ENCODE measurements at regions not wholly inside any gene's neighbourhood (a gene's known extent, or its start where the extent isn't known, plus 50 kb on each side); places are given as distances from the start of the nearest gene placed in this dataset.
"Not testable (repeated sequence)": the region's sequence is repeated elsewhere in the genome, so short reads cannot be mapped to it uniquely, and the experiment has no call there.

DNA sequence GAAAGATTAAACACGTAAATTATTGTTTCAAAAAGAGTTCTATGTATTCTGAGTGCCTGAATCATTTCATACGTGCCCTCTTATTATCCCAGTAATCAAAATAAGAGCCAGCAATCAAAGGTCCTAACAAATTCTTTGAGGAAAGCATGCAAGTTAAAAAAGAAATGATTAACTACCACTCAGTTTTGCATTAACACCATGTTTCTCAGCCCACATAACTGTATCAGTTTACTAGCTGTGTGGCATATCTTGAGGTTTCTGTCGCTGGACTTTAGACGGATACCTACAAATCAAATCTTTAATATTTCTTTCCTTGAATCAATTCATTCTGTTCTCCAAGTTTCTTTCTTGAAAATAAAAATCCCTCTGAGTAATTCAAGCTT, 668.9 kb upstream of the CHAC2 start:
- DNase-seq: no peak

DNA sequence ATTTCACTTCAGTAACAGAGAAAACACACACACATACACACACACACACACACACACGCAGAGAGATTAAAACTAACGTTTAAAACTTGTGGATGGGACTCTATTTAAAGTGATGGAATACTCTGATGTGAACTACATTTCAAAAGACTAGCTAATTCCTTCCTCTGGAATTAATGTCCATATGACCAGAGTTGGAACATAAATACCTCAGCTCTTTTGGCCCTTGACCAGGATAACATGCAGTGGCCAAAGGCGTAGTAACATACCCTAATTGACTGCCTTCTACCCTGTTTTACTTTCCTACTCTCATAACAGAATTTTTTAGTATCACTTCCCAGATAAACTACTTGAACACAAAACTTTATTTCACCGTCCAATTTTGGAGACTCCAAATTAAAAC, 671.3 kb upstream of the CHAC2 start:
- no peak for DNase-seq

DNA sequence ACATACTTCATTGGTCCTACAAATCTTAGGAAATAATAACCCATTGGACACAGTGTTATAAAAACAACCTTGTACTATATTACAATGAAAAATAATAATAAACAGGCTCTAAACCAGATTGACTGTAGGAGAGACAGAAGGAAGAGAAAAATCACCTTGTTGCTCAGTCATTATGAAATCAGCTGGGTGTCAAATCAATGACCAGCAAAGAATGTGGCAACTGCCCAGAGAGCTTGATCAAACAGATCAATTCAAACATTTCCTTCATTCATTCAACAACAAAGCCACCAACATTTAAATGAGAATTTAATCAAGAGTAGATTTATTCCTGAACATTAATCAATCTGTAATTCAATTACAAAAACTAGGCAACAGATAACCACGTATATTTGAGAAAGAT, 671.9 kb upstream of the CHAC2 start:
- no peak for DNase-seq

DNA sequence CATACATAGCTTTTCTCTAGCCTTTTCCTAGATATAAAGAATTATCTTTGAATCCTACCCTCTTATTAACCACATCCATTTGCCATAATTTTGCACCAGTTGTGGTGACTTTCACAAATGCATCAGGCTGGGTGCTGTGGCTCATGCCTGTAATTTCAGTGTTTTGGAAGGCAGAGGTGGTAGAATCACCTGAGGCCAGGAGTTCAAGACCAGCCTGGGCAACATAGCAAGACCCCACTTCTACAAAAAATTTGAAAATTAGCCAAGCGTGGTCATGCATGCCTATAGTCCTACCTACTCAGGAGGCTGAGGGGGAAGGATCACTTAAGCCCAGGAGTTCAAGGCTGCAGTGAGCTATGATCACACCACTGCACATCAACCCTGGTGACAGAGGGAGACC, 672.4 kb upstream of the CHAC2 start:
- DNase-seq: no peak

DNA sequence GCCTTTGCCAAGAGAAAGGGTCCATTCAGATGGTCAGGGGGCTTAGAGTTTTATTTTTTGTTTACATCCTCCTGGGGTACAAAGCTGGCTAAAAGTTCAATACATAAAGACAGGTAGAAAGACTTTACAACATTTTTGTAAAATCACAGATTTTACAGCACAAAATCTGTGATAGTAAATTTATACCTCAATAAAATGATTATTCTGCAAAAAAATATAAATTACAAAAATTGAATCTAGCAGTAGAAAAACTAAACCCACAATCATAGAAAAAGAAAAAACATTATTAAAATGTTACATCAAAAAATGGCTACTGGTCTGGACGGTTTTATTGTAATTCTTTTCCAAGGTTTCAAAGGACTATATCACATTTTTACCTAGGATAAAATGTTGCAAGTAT, 674.2 kb upstream of the CHAC2 start:
- DNase-seq: no peak

- peak; percentile 39 for DNase-seq
Observed at GRCh38 chr2:53091183-53091582, 676.4 kb upstream of the CHAC2 start.

- DNase-seq: no peak
Observed at GRCh38 chr2:53087874-53088461, 679.6 kb upstream of the CHAC2 start.

- no peak for DNase-seq
Observed at GRCh38 chr2:53087262-53087873, 680.2 kb upstream of the CHAC2 start.

DNA sequence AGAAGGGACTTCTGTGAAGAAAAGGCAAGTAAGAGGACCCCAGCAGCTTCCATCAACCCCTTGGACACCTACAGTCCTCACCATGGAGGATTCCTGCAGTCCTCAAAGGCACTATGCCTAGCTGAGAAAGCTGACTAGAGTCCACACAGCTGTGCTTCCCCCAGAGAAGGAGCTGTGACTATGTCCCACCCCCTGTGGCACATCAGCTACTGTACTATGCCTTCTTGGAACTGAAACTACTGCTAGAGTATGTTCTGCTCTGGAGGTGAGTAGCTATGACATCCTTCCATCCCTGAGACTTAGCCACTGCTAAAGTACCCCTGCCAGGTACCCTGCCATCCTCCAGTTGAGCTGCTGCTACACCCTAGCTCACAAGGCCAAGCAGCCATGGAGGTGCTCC, 690.2 kb upstream of the CHAC2 start:
- no peak for DNase-seq

- DNase-seq: no peak
Observed at GRCh38 chr2:53075760-53076159, 691.8 kb upstream of the CHAC2 start.

DNA sequence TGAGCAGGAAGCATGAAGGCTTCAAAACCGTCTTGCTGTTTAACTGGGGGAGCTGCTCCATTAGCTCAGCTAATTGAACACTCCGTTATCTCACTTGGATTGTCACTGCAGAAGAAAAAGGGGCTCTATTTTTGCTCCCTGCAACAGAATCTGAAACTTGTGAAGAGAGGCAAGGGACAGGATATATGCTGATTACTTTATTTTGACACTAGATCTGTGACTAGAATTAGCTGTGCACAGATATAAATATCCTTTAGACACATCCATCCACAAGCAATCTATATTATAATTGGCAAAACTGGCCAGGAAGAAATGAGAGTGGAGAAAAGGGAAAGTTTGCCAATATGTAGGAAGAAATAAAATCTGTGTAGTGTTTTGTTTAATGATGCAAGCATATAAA, 700.1 kb upstream of the CHAC2 start:
- DNase-seq: no peak

DNA sequence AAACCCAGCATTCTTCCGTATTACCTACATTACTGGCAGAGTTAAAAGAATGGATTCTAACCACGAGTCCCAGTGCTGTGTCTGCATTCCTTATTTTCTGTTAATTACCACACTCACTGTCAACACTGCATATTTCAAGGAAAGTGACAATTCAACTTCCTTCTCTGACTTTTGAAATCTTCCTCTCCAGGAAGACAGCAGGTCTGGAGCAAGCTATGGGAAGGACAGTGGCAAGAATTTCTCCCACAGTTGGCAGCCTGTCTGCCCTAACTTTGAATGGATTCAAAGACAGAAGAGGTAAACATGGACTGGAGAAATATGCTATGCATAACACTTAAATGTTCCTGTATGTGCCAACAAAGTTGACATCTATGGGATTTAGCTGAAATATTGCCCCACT, 700.5 kb upstream of the CHAC2 start:
- DNase-seq: no peak

GRCh38 chr2:53064154-53064553, 703.5 kb upstream of the CHAC2 start:
- DNase-seq: no peak

DNA sequence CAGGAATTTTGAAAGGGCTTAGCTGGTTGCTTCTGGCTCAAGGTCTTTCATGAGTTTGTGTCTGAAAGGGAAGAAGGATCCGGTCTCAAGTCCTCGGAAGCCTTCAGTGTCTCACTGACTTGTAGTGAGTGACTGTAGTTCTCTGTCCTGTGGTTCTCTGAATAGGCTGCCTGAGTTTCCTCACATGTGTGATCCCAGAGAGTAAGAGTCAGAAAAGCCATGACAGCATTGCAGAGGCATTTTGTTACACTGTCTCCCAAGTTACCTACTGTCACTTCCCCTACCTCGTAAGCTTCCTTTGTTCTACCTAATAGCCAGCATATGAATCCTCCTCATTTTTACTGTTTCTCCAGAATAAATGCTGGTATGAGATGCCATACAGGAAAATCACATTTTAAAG, 709.1 kb upstream of the CHAC2 start:
- DNase-seq: no peak

DNA sequence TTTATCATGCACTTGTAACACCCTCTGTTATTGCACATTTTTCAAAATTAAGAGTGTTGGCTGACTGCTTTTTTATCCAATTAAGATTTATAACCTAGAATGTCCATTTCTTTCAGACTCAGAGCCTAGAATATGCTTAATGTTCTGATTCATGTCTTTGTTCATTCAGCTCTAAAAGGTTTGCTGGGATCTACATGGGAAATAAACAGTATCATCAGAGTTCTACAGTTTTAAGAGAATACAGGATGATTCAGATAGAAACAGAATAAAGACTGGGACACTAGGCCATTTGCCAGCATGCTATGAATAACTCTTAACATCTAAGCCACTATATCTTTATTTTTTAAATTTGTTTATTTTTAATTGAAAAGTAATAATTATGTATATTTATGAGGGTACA, 713.7 kb upstream of the CHAC2 start:
- DNase-seq: no peak

GRCh38 chr2:53051157-53051556, 716.4 kb upstream of the CHAC2 start:
- no peak for DNase-seq

- DNase-seq: peak; percentile 3
Observed at GRCh38 chr2:53040536-53041229, 726.9 kb upstream of the CHAC2 start.

GRCh38 chr2:53036196-53036595, 731.4 kb upstream of the CHAC2 start:
- DNase-seq: no peak

GRCh38 chr2:53035153-53035552, 732.5 kb upstream of the CHAC2 start:
- no peak for DNase-seq

- no peak for DNase-seq
Observed at GRCh38 chr2:53033411-53033810, 734.2 kb upstream of the CHAC2 start.

DNA sequence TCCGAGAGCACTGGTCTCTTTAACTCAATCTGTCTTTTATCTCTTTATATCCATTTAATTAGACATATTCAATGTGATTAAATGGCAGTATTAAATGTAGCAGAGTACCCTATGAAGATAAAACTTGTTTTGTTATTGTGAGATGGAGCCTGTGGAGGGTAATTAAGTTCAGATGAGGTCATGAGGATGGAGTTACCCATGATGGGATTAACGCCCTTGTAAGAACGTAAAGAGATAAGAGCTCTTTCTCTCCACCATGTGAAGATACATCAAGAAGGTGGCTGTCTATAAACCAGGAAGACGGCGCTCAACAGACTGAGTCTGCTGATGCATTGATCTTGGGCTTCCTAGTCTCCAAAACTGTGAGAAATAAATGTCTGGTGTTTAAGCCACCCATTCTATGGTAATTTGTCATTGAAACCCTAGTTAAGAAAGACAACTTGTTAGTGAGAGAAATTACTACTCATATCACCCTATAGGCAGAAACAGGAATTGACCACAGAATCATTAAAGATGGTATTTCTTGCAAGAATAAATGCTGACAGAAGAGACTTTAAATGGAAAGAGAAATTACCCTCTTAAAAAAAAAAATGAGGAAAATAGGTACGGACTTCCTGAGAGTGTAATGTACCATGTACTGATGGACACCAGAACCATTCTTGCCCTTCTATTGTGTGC, 738.7 kb upstream of the CHAC2 start:
- no peak for DNase-seq

DNA sequence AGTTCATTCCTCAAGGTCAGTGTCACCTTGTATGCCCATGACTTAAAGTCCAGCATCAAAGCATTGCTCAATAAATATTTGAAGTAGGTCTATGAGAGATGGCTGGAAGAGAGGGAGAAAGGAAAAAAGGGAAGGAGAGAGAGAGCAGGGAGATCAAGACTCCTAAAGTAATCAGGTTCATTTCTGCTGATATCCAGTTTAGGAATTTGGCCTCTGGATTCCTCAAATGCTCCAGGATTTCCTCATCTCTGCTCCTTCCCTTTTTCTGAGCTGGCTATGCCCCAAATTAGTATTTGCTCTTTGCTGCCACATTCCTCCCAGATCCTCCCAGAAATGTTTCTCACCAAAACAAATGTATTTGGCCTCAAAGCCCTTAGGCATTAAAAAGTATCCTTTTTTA, 739.4 kb upstream of the CHAC2 start:
- DNase-seq: no peak

GRCh38 chr2:53022248-53022647, 745.4 kb upstream of the CHAC2 start:
- not testable (repeated sequence) for DNase-seq

GRCh38 chr2:53021828-53022227, 745.8 kb upstream of the CHAC2 start:
- DNase-seq: peak; percentile 2
